ENCODE measurements at regions not wholly inside any gene's neighbourhood (a gene's known extent, or its start where the extent isn't known, plus 50 kb on each side); places are given as distances from the start of the nearest gene placed in this dataset.
"Not testable (repeated sequence)": the region's sequence is repeated elsewhere in the genome, so short reads cannot be mapped to it uniquely, and the experiment has no call there.

- TF ChIP-seq EZH2 (IDR thresholded peaks at IDR 0.05; ENCODE audit: borderline replicate concordance, low read depth, low read length, severe bottlenecking) = no peak
- no peak for TF ChIP-seq CTCF (IDR thresholded peaks at IDR 0.05; ENCODE audit: borderline replicate concordance, extremely low read depth, low read length, poor library complexity, severe bottlenecking)
These were observed 224.8 kb downstream of the RPLP1 start for GRCh38 chr15:69677403-69677802.

GRCh38 chr15:69679623-69680228 is 227.1 kb downstream of the RPLP1 start:
- TF ChIP-seq EZH2 (IDR thresholded peaks at IDR 0.05; ENCODE audit: borderline replicate concordance, low read depth, low read length, severe bottlenecking) (no peak), CTCF (IDR thresholded peaks at IDR 0.05; ENCODE audit: borderline replicate concordance, extremely low read depth, low read length, poor library complexity, severe bottlenecking) (no peak)
- Histone ChIP-seq H4K20me1 (ENCODE audit: insufficient read depth, low read length) (no peaks in the 10 kb centered on the region), H3K27me3 (ENCODE audit: insufficient read depth, low read length, poor library complexity) (no peaks in the 10 kb centered on the region), H3K79me2 (ENCODE audit: insufficient read depth, low read length) (no peaks in the 10 kb centered on the region), H3K9me3 (ENCODE audit: insufficient read depth, low read length, severe bottlenecking) (no peaks in the 10 kb centered on the region), H3K4me3 (ENCODE audit: low read depth in 1 of 2, low read length in 2 of 2) (no peak overlapping the region), H3K4me2 (ENCODE audit: insufficient read depth, low read length) (no peak overlapping the region), H3K36me3 (ENCODE audit: insufficient read depth, low read length) (no peaks in the 10 kb centered on the region), H3K9ac (ENCODE audit: low read depth, low read length) (no peak overlapping the region), H2AFZ (ENCODE audit: low read depth, low read length) (no peak overlapping the region), H3K27ac (ENCODE audit: low read length) (no peak overlapping the region), H3K4me1 (ENCODE audit: insufficient read depth, low read length) (no peaks in the 10 kb centered on the region)
- no peak for DNase-seq
- ATAC-seq (ENCODE audit: insufficient read depth, low read depth) = no peak

More at GRCh38 chr15:69677403-69677802, 224.8 kb downstream of the RPLP1 start:
- Histone ChIP-seq H3K4me2 (ENCODE audit: insufficient read depth, low read length) (no peak overlapping the region), H3K4me1 (ENCODE audit: insufficient read depth, low read length) (no peaks in the 10 kb centered on the region), H3K4me3 (ENCODE audit: low read depth in 1 of 2, low read length in 2 of 2) (no peak overlapping the region), H3K9ac (ENCODE audit: low read depth, low read length) (no peak overlapping the region), H3K36me3 (ENCODE audit: insufficient read depth, low read length) (no peaks in the 10 kb centered on the region), H3K79me2 (ENCODE audit: insufficient read depth, low read length) (no peaks in the 10 kb centered on the region), H2AFZ (ENCODE audit: low read depth, low read length) (no peak overlapping the region), H3K27ac (ENCODE audit: low read length) (no peak overlapping the region), H3K27me3 (ENCODE audit: insufficient read depth, low read length, poor library complexity) (no peaks in the 10 kb centered on the region), H3K9me3 (ENCODE audit: insufficient read depth, low read length, severe bottlenecking) (no peaks in the 10 kb centered on the region), H4K20me1 (ENCODE audit: insufficient read depth, low read length) (no peaks in the 10 kb centered on the region)
- ATAC-seq (ENCODE audit: insufficient read depth, low read depth) (no peak), DNase-seq (no peak)

- not testable (repeated sequence) for DNase-seq; H3K79me2 ChIP-seq (ENCODE audit: insufficient read depth, low read length); H3K4me3 ChIP-seq (ENCODE audit: low read depth in 1 of 2, low read length in 2 of 2); H3K9me3 ChIP-seq (ENCODE audit: insufficient read depth, low read length, severe bottlenecking); H2AFZ ChIP-seq (ENCODE audit: low read depth, low read length); H3K9ac ChIP-seq (ENCODE audit: low read depth, low read length); H3K4me2 ChIP-seq (ENCODE audit: insufficient read depth, low read length); H3K4me1 ChIP-seq (ENCODE audit: insufficient read depth, low read length); ATAC-seq (ENCODE audit: insufficient read depth, low read depth); H3K27me3 ChIP-seq (ENCODE audit: insufficient read depth, low read length, poor library complexity); H4K20me1 ChIP-seq (ENCODE audit: insufficient read depth, low read length); H3K27ac ChIP-seq (ENCODE audit: low read length); H3K36me3 ChIP-seq (ENCODE audit: insufficient read depth, low read length)
These were observed 232.2 kb downstream of the RPLP1 start for GRCh38 chr15:69684823-69685222.

GRCh38 chr15:69685512-69686452 is 233.2 kb downstream of the RPLP1 start:
- Histone ChIP-seq H3K27me3 (ENCODE audit: insufficient read depth, low read length, poor library complexity) (no peaks in the 10 kb centered on the region), H3K9me3 (ENCODE audit: insufficient read depth, low read length, severe bottlenecking) (peaks cover 11% of the 10 kb centered on the region), H3K4me3 (ENCODE audit: low read depth in 1 of 2, low read length in 2 of 2) (no peak overlapping the region), H2AFZ (ENCODE audit: low read depth, low read length) (no peak overlapping the region), H3K79me2 (ENCODE audit: insufficient read depth, low read length) (no peaks in the 10 kb centered on the region), H4K20me1 (ENCODE audit: insufficient read depth, low read length) (no peaks in the 10 kb centered on the region), H3K36me3 (ENCODE audit: insufficient read depth, low read length) (no peaks in the 10 kb centered on the region), H3K4me1 (ENCODE audit: insufficient read depth, low read length) (no peaks in the 10 kb centered on the region), H3K27ac (ENCODE audit: low read length) (no peak overlapping the region), H3K4me2 (ENCODE audit: insufficient read depth, low read length) (no peak overlapping the region), H3K9ac (ENCODE audit: low read depth, low read length) (no peak overlapping the region)
- ATAC-seq (ENCODE audit: insufficient read depth, low read depth) (no peak), DNase-seq (no peak)
- no peak for TF ChIP-seq CTCF (IDR thresholded peaks at IDR 0.05; ENCODE audit: borderline replicate concordance, extremely low read depth, low read length, poor library complexity, severe bottlenecking)
- no peak for TF ChIP-seq EZH2 (IDR thresholded peaks at IDR 0.05; ENCODE audit: borderline replicate concordance, low read depth, low read length, severe bottlenecking)
